Umbilical cord (tissue), 1 donor: ENCODE measurements at regions not wholly inside any gene's neighbourhood (a gene's known extent, or its start where the extent isn't known, plus 50 kb on each side); places are given as distances from the start of the nearest gene placed in this dataset.
A peak's percentile ranks its signal among the peaks of the same experiment; 100 is the strongest.
"Not testable (repeated sequence)": the region's sequence is repeated elsewhere in the genome, so short reads cannot be mapped to it uniquely, and the experiment has no call there.

ENCODE experiments used
- DNase-seq: peaks from one replicate; pipeline ENCODE4 v3.0.0-alpha.2; 2015; ENCODE audit warnings: low spot score

- no peak for DNase-seq
Observed at GRCh38 chr2:132272713-132273112, 111.0 kb upstream of the ANKRD30BL start.

GRCh38 chr2:132273585-132273984 is 111.8 kb upstream of the ANKRD30BL start:
- not testable (repeated sequence) for DNase-seq

- no peak for DNase-seq
Observed at GRCh38 chr2:132274000-132274399, 112.2 kb upstream of the ANKRD30BL start.

GRCh38 chr2:132275396-132275795 is 113.6 kb upstream of the ANKRD30BL start:
- no peak for DNase-seq

- DNase-seq: no peak
Observed at GRCh38 chr2:132276571-132276981, 114.8 kb upstream of the ANKRD30BL start.

- DNase-seq: no peak
Observed at GRCh38 chr2:132278267-132278666, 116.5 kb upstream of the ANKRD30BL start.

GRCh38 chr2:132279344-132279743 is 117.6 kb upstream of the ANKRD30BL start:
- DNase-seq: no peak

GRCh38 chr2:132279930-132280615 is 118.3 kb upstream of the ANKRD30BL start:
- DNase-seq: no peak

GRCh38 chr2:132280912-132281311 is 119.2 kb upstream of the ANKRD30BL start:
- no peak for DNase-seq

GRCh38 chr2:132282104-132282503 is 120.4 kb upstream of the ANKRD30BL start:
- not testable (repeated sequence) for DNase-seq

GRCh38 chr2:132282911-132283310 is 121.2 kb upstream of the ANKRD30BL start:
- no peak for DNase-seq

- not testable (repeated sequence) for DNase-seq
Observed at GRCh38 chr2:132286289-132286911, 124.6 kb upstream of the ANKRD30BL start.

- not testable (repeated sequence) for DNase-seq
Observed at GRCh38 chr2:132287910-132288309, 126.2 kb upstream of the ANKRD30BL start.

- not testable (repeated sequence) for DNase-seq
Observed at GRCh38 chr2:132289138-132289537, 127.4 kb upstream of the ANKRD30BL start.

- DNase-seq: not testable (repeated sequence)
Observed at GRCh38 chr2:132289812-132290211, 126.8 kb upstream of the GPR39 start.

GRCh38 chr2:132300592-132301378 is 115.8 kb upstream of the GPR39 start:
- not testable (repeated sequence) for DNase-seq

GRCh38 chr2:132304661-132305380 is 111.8 kb upstream of the GPR39 start:
- peak; percentile 78 for DNase-seq

- not testable (repeated sequence) for DNase-seq
Observed at GRCh38 chr2:132307613-132308198, 108.9 kb upstream of the GPR39 start.

GRCh38 chr2:132309203-132309602 is 107.4 kb upstream of the GPR39 start:
- DNase-seq: not testable (repeated sequence)

GRCh38 chr2:132315546-132315945 is 101.1 kb upstream of the GPR39 start:
- DNase-seq: not testable (repeated sequence)

- not testable (repeated sequence) for DNase-seq
Observed at GRCh38 chr2:132317026-132317680, 99.5 kb upstream of the GPR39 start.
